ENCODE measurements at regions not wholly inside any gene's neighbourhood (a gene's known extent, or its start where the extent isn't known, plus 50 kb on each side); places are given as distances from the start of the nearest gene placed in this dataset.
"Not testable (repeated sequence)": the region's sequence is repeated elsewhere in the genome, so short reads cannot be mapped to it uniquely, and the experiment has no call there.

GRCh38 chr5:113713051-113713450 lies 199.6 kb downstream of the YTHDC2 start:
- Histone ChIP-seq H4K12ac (ENCODE audit: low read depth, low read length) (no peak overlapping the region), H3K4me3 (ENCODE audit: low read depth, low read length) (no peak overlapping the region), H3K4me2 (ENCODE audit: low read length) (no peak overlapping the region), H4K8ac (ENCODE audit: low read depth, low read length) (no peak overlapping the region), H3K27ac (ENCODE audit: low read depth, low read length) (no peak overlapping the region), H2AK5ac (ENCODE audit: low read length) (no peak overlapping the region), H3K4me1 (ENCODE audit: control insufficient read depth in 1 of 2, insufficient read depth in 2 of 2, low read length in 2 of 2) (no peaks in the 10 kb centered on the region), H4K91ac (ENCODE audit: low read depth, low read length) (no peak overlapping the region), H3K36me3 (ENCODE audit: control insufficient read depth in 1 of 2, insufficient read depth in 2 of 2, low read length in 2 of 2) (no peaks in the 10 kb centered on the region), H2BK12ac (ENCODE audit: low read length) (no peak overlapping the region), H3K79me1 (ENCODE audit: low read length) (no peaks in the 10 kb centered on the region), H2BK120ac (ENCODE audit: insufficient read depth, low read length, poor library complexity) (no peak overlapping the region), H2AFZ (ENCODE audit: insufficient read depth, low read length, poor library complexity) (no peak overlapping the region), H3K79me2 (ENCODE audit: control insufficient read depth, insufficient read depth, low read length, poor library complexity) (no peaks in the 10 kb centered on the region), H3K9ac (ENCODE audit: low read length) (no peak overlapping the region), H3K9me3 (ENCODE audit: insufficient read depth, low read depth, low read length) (peaks cover 3% of the 10 kb centered on the region), H3K4ac (ENCODE audit: low read depth, low read length) (no peak overlapping the region), H3K14ac (ENCODE audit: low read length) (no peak overlapping the region), H3K27me3 (ENCODE audit: insufficient read depth, low read length) (no peaks in the 10 kb centered on the region), H3K23ac (ENCODE audit: low read length) (no peak overlapping the region), H2BK5ac (ENCODE audit: low read depth, low read length, poor library complexity) (no peak overlapping the region), H3K18ac (ENCODE audit: low read length) (no peak overlapping the region)
- no CpG with 5 or more reads among the region's 1 CpG for WGBS (ENCODE audit: extremely low coverage, insufficient coverage, insufficient read length)
- DNase-seq = no peak

GRCh38 chr5:113715921-113716320 lies 202.4 kb downstream of the YTHDC2 start:
- not testable (repeated sequence) for DNase-seq; H3K79me1 ChIP-seq (ENCODE audit: low read length); H3K27ac ChIP-seq (ENCODE audit: low read depth, low read length); H2BK5ac ChIP-seq (ENCODE audit: low read depth, low read length, poor library complexity); H3K4ac ChIP-seq (ENCODE audit: low read depth, low read length); H3K4me1 ChIP-seq (ENCODE audit: control insufficient read depth in 1 of 2, insufficient read depth in 2 of 2, low read length in 2 of 2); H3K14ac ChIP-seq (ENCODE audit: low read length); H3K36me3 ChIP-seq (ENCODE audit: control insufficient read depth in 1 of 2, insufficient read depth in 2 of 2, low read length in 2 of 2); H4K91ac ChIP-seq (ENCODE audit: low read depth, low read length); H3K9me3 ChIP-seq (ENCODE audit: insufficient read depth, low read depth, low read length); H2BK120ac ChIP-seq (ENCODE audit: insufficient read depth, low read length, poor library complexity); H3K9ac ChIP-seq (ENCODE audit: low read length); H3K18ac ChIP-seq (ENCODE audit: low read length); H2AK5ac ChIP-seq (ENCODE audit: low read length); H3K4me2 ChIP-seq (ENCODE audit: low read length); H4K8ac ChIP-seq (ENCODE audit: low read depth, low read length); H3K27me3 ChIP-seq (ENCODE audit: insufficient read depth, low read length); H3K23ac ChIP-seq (ENCODE audit: low read length); H3K79me2 ChIP-seq (ENCODE audit: control insufficient read depth, insufficient read depth, low read length, poor library complexity); H2BK12ac ChIP-seq (ENCODE audit: low read length); H2AFZ ChIP-seq (ENCODE audit: insufficient read depth, low read length, poor library complexity); H4K12ac ChIP-seq (ENCODE audit: low read depth, low read length); H3K4me3 ChIP-seq (ENCODE audit: low read depth, low read length)
- no CpG with 5 or more reads among the region's 2 CpGs for WGBS (ENCODE audit: extremely low coverage, insufficient coverage, insufficient read length)

- H2AFZ ChIP-seq (ENCODE audit: insufficient read depth, low read length, poor library complexity) = no peak overlapping the region
- DNase-seq = no peak
- no peak overlapping the region for H3K23ac ChIP-seq (ENCODE audit: low read length)
- H3K4ac ChIP-seq (ENCODE audit: low read depth, low read length) = no peak overlapping the region
- no peak overlapping the region for H2BK120ac ChIP-seq (ENCODE audit: insufficient read depth, low read length, poor library complexity)
- H3K27me3 ChIP-seq (ENCODE audit: insufficient read depth, low read length) = no peaks in the 10 kb centered on the region
- H4K91ac ChIP-seq (ENCODE audit: low read depth, low read length) = no peak overlapping the region
- no peak overlapping the region for H4K12ac ChIP-seq (ENCODE audit: low read depth, low read length)
- H3K79me2 ChIP-seq (ENCODE audit: control insufficient read depth, insufficient read depth, low read length, poor library complexity) = no peaks in the 10 kb centered on the region
- H2AK5ac ChIP-seq (ENCODE audit: low read length) = no peak overlapping the region
- no peak overlapping the region for H4K8ac ChIP-seq (ENCODE audit: low read depth, low read length)
- no peak overlapping the region for H3K4me2 ChIP-seq (ENCODE audit: low read length)
- no peaks in the 10 kb centered on the region for H3K79me1 ChIP-seq (ENCODE audit: low read length)
- H3K9me3 ChIP-seq (ENCODE audit: insufficient read depth, low read depth, low read length) = peaks cover 3% of the 10 kb centered on the region
- no peaks in the 10 kb centered on the region for H3K4me1 ChIP-seq (ENCODE audit: control insufficient read depth in 1 of 2, insufficient read depth in 2 of 2, low read length in 2 of 2)
- H3K36me3 ChIP-seq (ENCODE audit: control insufficient read depth in 1 of 2, insufficient read depth in 2 of 2, low read length in 2 of 2) = no peaks in the 10 kb centered on the region
- H3K27ac ChIP-seq (ENCODE audit: low read depth, low read length) = no peak overlapping the region
- H3K14ac ChIP-seq (ENCODE audit: low read length) = no peak overlapping the region
- H2BK5ac ChIP-seq (ENCODE audit: low read depth, low read length, poor library complexity) = no peak overlapping the region
- H3K4me3 ChIP-seq (ENCODE audit: low read depth, low read length) = no peak overlapping the region
- no peak overlapping the region for H3K18ac ChIP-seq (ENCODE audit: low read length)
- no CpG with 5 or more reads among the region's 1 CpG for WGBS (ENCODE audit: extremely low coverage, insufficient coverage, insufficient read length)
- no peak overlapping the region for H3K9ac ChIP-seq (ENCODE audit: low read length)
- no peak overlapping the region for H2BK12ac ChIP-seq (ENCODE audit: low read length)
These were observed 206.1 kb downstream of the YTHDC2 start for GRCh38 chr5:113719549-113719948.

- Histone ChIP-seq H2BK120ac (ENCODE audit: insufficient read depth, low read length, poor library complexity) (no peak overlapping the region), H3K23ac (ENCODE audit: low read length) (no peak overlapping the region), H3K9me3 (ENCODE audit: insufficient read depth, low read depth, low read length) (peaks cover 1% of the 10 kb centered on the region), H4K8ac (ENCODE audit: low read depth, low read length) (no peak overlapping the region), H4K91ac (ENCODE audit: low read depth, low read length) (no peak overlapping the region), H3K18ac (ENCODE audit: low read length) (no peak overlapping the region), H3K4me3 (ENCODE audit: low read depth, low read length) (no peak overlapping the region), H3K4me2 (ENCODE audit: low read length) (no peak overlapping the region), H3K14ac (ENCODE audit: low read length) (no peak overlapping the region), H2BK5ac (ENCODE audit: low read depth, low read length, poor library complexity) (no peak overlapping the region), H4K12ac (ENCODE audit: low read depth, low read length) (no peak overlapping the region), H3K4ac (ENCODE audit: low read depth, low read length) (no peak overlapping the region), H2AFZ (ENCODE audit: insufficient read depth, low read length, poor library complexity) (no peak overlapping the region), H3K27ac (ENCODE audit: low read depth, low read length) (no peak overlapping the region), H3K27me3 (ENCODE audit: insufficient read depth, low read length) (no peaks in the 10 kb centered on the region), H3K79me1 (ENCODE audit: low read length) (no peaks in the 10 kb centered on the region), H3K9ac (ENCODE audit: low read length) (no peak overlapping the region), H3K36me3 (ENCODE audit: control insufficient read depth in 1 of 2, insufficient read depth in 2 of 2, low read length in 2 of 2) (no peaks in the 10 kb centered on the region), H2AK5ac (ENCODE audit: low read length) (no peak overlapping the region), H2BK12ac (ENCODE audit: low read length) (no peak overlapping the region), H3K4me1 (ENCODE audit: control insufficient read depth in 1 of 2, insufficient read depth in 2 of 2, low read length in 2 of 2) (no peaks in the 10 kb centered on the region), H3K79me2 (ENCODE audit: control insufficient read depth, insufficient read depth, low read length, poor library complexity) (no peaks in the 10 kb centered on the region)
- DNase-seq = no peak
- no CpG with 5 or more reads among the region's 2 CpGs for WGBS (ENCODE audit: extremely low coverage, insufficient coverage, insufficient read length)
These were observed 207.7 kb downstream of the YTHDC2 start for GRCh38 chr5:113721171-113721570.

Data from trophoblast cell (in vitro differentiated cells and primary cell).